Dermis blood vessel endothelial cell (primary cell): ENCODE measurements at regions not wholly inside any gene's neighbourhood (a gene's known extent, or its start where the extent isn't known, plus 50 kb on each side); places are given as distances from the start of the nearest gene placed in this dataset.
A peak's percentile ranks its signal among the peaks of the same experiment; 100 is the strongest.

Experiments
- DNase-seq: peaks from one replicate; pipeline ENCODE4 v3.0.0; 2010

DNA sequence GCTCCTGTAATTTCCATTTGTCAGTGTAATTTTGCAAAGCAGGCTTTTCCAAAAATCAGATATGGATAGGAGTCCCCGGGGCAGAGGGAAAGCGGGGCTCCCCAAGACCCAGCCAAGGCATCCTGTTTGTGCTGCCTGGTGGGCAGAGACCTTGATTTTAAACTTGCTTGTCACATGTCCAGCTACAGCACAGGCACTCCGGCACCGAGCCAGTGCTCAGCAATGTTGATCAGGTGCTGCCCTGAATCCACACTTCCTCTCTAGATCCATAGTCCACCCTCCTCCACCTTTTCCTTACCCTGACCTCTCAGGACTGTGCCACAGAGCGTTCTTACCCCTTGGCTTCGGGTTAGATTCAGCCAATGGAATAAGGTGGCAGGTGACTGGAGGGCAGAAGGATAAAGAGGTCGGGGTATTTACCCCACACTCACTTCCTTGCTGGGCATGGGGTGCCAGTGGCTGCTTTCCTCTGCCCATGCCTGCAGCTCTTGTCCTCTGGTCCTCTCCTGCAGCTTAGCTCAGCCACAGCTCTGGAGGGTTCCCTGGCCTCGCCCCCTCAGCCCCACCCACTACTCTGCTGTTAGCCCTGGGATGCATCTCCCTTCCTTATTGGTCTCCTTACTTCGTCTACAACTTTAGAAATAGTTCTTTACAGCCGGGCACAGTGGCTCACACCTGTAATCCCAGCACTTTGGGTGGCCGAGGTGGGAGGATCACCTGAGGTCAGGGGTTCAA lies 80.1 kb downstream of the IRF2BPL start:
- DNase-seq = peak; percentile 54

- DNase-seq = no peak
Measured at GRCh38 chr14:76947838-76948184, 80.7 kb downstream of the IRF2BPL start.

DNA sequence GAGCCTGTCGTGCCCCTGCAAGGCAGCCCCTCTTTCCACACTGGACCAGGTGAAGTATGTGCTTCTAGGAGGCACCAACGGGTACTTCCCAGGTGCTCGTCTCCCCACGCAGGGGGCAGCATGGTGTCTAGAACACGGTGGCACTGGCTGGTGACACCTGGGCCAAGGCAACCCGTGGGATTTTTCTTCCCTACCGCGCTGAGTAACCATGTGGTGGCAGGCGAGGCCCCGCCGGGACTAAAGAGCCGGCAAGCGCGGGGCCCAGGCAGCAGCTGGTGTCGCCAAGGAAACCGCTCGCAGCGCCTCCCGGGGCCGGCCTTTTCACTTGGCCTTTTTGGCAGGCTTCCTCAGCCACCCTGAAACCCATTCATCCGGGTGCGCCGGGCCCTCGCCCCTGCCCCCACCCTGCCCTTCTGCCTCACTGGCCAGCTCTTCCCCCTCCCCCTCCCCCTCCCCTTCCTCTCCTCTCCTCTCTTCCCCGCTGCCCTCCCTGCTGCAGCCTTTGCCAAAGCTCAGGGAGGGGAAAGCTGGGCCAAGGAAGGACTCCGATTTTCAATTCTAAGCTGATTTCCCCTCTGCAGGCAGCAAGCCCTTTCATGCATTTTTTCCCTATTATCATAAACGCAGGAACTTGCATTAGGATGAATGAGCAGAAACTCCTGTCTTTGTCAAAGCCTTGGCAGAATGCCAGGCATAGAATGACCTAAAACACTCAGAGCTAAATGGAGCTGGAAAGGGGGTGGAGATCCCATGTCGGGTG lies 81.2 kb downstream of the IRF2BPL start:
- peak; percentile 95 for DNase-seq

- DNase-seq = no peak
Measured at GRCh38 chr14:76946753-76947077, 81.8 kb downstream of the IRF2BPL start.

DNA sequence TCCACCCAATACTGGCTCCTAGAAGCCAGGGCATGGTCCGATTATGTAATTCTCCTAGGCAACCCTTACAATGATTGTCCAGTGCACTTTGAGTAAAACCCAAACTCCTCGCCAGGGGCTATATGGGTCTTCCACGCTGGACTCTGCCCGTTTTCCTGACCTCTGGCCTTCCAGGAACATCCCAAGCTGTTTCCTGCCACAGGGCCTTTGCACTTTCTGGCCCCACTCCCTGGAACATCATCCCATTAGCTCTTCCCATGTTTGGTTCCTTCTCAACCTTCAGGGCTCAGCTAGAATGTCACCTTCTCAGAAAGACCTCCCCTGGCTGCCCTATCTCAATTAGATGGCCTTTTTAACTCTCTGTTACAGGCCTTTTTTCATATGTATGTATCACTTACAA lies 85.4 kb downstream of the IRF2BPL start:
- DNase-seq = no peak

DNA sequence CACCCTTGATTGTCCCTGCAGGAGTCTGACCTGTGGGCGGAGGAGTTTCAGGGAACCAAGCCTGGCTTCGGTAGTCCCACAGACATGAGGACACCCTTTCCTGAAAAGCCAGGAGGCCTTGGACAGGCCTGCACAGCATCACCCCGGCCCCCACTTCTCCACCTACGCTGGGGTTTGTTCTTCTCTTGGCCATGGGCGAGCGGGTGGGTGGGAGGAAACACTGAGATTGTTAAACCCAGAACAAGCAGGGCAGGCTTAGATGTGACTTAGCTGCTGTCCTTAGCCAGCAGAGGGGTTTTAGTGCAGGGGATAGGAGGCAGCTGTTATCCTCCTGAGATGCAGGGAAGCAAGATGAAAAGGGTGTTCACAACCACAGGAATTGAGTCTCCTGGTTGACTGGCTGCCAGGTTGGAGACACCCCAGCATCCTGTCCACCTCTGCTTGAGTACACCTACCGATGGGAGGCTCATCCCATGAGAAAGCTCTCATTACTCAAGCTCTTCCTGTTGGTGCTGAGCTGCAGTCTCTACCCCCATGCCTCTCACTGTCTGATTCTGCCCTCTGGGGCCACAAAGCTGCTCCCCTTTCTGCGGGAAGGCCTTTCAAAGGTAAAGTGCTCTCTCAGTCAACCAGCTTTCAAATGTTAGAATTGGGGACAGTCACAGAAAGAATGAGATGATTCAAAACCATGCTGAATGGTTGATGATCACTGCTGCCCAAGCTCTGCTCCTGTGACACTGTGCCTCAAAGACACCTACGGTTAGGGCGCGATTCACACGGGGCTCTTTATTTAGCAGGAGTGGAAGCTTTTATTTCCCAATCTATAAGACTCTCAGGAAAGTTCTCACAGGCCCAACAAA lies 86.3 kb downstream of the IRF2BPL start:
- DNase-seq = no peak

DNA sequence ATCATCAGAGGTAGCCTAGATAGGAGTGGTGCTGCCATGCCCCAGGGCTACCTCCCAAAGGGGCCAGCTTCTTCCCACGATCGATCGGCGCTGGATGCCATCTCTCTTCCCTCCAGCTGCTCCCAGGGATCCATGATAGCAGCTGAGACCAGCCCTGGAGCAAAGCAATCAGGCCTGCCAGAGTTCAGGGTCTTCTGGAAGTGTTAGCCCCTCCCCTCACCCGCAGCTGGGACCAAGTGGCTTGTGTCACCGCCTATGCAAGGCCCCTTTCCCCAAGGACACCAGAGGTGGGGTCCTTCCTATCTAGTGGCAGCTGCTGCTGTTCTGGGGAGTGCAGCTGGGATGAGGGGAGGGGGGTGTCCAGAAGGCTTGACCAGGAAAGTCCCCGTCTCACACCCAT lies 87.0 kb downstream of the IRF2BPL start:
- no peak for DNase-seq

- DNase-seq = no peak
Measured at GRCh38 chr14:76940021-76940760, 88.3 kb downstream of the IRF2BPL start.

DNA sequence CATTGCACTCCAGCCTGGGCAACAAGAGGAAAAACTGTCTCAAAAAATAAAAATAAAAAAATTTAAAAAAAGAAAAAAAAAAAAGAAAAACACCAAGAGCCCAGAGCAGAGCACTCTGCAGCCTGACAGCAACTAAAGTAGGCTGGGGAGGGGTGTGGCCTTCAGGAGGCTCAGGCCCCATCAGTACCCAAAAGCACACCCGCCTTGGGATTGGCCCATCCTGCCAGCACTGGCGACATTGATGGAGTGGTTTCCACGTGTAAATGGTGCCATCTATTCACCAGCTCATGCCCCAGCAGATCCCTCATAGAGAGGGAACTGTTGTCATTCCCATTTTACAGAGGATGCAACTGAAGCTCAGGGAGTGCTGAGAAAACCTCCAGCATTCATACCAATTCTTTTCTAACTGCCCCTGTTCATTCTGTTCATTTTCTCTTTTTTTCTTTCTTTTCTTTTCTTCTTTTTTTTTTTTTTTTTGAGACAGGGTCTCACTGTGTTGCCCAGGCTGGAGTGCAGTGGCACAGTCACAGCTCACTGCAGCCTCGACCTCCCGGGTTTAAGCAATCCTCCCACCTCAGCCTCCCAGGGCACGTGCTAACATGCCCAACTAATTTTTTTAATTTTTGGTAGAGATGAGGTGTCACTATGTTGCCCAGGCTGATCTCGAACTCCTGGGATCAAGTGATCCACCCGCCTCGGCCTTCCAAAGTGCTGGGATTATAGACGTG lies 89.3 kb downstream of the IRF2BPL start:
- DNase-seq = no peak

- DNase-seq = no peak
Measured at GRCh38 chr14:76938092-76938500, 90.4 kb downstream of the IRF2BPL start.

DNA sequence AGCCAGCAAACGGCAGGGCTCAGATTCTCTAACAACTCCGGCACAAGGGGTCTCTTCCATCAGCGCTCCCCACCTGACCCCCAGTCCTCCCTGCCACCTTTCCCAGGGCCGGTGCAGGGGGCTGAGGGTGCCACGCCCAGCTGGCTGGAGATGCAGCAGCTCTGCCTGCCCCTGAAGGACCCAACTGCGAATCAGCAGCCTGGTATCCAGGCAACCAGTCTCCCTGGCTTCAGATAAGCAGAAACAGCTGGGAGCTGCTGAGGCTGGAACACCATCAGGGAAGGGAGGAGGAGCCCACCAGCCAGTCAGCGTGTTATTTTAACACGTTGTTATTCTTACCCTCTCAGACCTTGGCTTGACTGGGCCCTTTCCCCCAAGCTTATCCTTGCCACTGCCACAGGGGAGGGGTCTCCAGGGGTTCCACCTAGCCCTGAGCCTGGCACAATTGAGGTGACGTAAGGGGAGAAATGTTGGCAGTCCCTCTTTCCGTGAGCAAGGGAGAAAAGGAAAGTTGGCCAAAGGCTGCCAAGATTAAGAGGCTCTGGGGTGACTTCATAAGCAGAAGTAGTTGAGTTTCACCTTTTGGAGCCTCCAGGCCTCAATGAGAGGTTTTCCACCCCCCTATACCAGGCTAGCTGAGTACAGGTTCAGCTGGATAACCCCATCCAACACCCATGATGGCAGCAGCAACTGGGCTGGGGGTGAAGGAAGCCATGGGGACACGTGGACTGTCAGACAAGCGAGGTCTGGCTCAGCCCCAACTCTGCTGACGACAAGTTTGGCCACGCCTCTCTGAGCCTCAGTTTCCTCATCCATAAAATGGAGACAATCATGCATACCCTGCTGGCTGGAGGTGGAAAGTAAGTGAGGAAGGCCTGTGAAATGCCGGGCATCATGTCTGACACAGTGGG lies 91.1 kb downstream of the IRF2BPL start:
- DNase-seq = no peak

DNA sequence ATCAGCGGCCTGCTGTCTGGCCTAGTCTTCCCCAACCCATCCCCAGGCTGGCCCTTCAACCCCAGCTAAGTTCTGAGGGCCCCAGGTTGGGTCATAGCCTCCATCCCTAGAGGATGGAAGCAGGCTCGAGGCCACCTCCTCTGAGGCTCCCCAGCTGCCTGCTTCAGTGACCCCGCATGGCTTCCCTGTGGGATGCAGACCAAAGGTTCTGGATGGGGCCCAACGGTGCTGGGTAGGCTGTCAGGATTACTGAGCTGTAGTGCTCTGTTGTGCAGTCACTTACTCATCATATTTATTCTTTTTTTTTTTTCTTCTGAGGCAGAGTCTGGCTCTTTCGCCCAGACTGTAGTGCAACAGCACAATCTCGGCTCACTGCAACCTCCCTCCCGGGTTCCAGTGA lies 92.0 kb downstream of the IRF2BPL start:
- no peak for DNase-seq

DNA sequence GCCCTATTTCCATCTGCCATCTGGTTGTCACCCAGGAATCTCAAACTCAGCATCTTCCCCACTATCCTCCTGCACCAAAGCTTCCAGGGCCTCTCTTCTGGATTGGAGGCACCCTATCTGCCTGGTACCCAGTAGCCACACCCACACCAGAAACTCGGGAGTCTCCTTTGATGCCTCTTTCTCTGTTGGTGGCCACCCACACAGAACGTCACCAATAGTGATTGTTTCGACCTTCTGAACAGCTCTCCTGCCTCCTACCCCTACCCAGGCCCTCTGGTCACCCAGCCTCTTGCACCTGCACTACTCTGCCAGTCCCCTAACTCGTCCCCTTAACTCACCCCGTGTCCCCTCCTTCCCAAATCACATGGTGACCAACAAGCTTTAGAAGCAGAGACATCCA lies 95.0 kb downstream of the IRF2BPL start:
- no peak for DNase-seq

GRCh38 chr14:76931631-76932402 lies 96.7 kb downstream of the IRF2BPL start:
- no peak for DNase-seq

- no peak for DNase-seq
Measured at GRCh38 chr14:76930549-76930948, 98.0 kb downstream of the IRF2BPL start.

DNA sequence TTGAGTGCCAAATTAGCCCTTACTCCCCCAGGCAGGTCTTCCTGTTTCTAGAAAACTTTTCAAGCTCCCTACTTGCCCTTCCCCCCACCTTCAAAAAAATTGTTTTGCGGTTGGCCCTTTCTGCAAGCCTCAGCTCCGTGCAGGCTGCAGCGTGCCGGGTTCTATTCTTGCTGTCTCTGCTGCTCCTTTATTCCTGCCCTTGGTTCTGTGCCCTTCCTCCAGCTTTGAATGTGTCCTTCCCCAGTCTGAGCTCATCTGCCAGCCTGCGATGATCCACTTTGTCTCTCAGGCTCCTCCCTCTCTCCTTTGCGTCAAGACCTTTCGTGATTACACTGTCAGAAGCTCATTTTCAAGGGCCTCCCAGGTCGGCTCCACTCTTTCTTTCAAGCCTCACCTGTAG lies 98.6 kb downstream of the IRF2BPL start:
- DNase-seq = no peak

DNA sequence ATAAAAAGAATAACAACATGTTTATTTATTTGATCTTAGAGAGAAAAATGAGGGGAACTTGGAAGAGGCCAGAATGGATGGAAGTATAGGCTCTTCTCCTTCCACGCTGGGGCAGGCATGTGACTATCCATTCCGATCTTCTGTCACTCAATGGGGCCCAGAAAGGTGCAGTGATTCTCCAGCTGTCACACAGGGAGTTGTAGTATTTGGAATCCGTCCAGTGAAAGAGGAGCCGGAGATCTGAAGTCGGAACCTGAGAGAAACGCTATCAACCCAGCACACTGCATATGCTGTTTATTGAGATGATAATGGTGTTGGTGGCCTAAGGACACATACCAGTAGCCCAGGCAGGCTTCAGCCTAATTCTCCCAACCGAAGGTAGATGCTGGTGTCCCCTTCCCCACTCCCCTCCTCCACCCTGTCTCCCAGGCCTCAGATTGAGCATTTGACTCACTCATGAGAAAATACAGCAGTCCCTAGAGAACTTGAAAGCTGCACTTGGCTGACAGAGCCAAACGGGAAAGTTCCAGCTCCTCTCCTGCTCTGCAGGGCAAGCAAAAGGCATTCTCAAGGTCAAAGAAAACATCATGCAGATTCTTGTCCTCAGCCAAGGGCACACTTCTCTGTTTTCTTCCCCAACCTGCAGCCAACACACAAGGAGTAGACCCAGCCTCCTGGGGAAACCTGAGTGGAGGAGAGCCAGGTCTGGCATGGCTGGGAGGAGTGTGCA lies 100.4 kb downstream of the IRF2BPL start:
- no peak for DNase-seq

- DNase-seq = no peak
Measured at GRCh38 chr14:76926521-76927251, 100.5 kb downstream of the LRRC74A start.

- DNase-seq = no peak
Measured at GRCh38 chr14:76925097-76925441, 98.9 kb downstream of the LRRC74A start.
